Stimulated activated naive B cell treated with anti-CD40 and anti-IgM and Interleukin-4, amounts not matched to agents 10 μg/mL and 1 μg/mL and 100 μg/mL, for 72 hours (primary cell): ENCODE measurements at regions not wholly inside any gene's neighbourhood (a gene's known extent, or its start where the extent isn't known, plus 50 kb on each side); places are given as distances from the start of the nearest gene placed in this dataset.
"Not testable (repeated sequence)": the region's sequence is repeated elsewhere in the genome, so short reads cannot be mapped to it uniquely, and the experiment has no call there.

Experiments used
- ATAC-seq, 2 donors: fragments of 150-1000 bp; cut with Tn5 transposase; replicated peaks; 2 replicates each; pipeline ENCODE4 v1.10.0; 2021; ENCODE audit warnings: moderate library complexity in 1 of 2
- DNase-seq: peaks from one replicate; pipeline ENCODE4 v3.0.0; 2021
- H3K27ac Mint-ChIP-seq: one replicate; pipeline ENCODE4 v1.8.0; 2022; ENCODE audit warnings: mild to moderate bottlenecking, mixed read lengths
- H3K27me3 Mint-ChIP-seq, 2 donors: one replicate each; pipeline ENCODE4 v1.8.0; 2022; ENCODE audit warnings: mixed read lengths in 2 of 2
- H3K36me3 Mint-ChIP-seq, 2 donors: one replicate each; pipeline ENCODE4 v1.8.0; 2022; ENCODE audit warnings: mixed read lengths in 2 of 2, mild to moderate bottlenecking in 1 of 2
- H3K4me1 Mint-ChIP-seq, 2 donors: one replicate each; pipeline ENCODE4 v1.8.0; 2022; ENCODE audit warnings: mixed read lengths in 2 of 2, mild to moderate bottlenecking in 1 of 2
- H3K4me3 Mint-ChIP-seq, 2 donors: one replicate each; pipeline ENCODE4 v1.8.0; 2022; ENCODE audit warnings: mild to moderate bottlenecking in 2 of 2, mixed read lengths in 2 of 2, moderate library complexity in 1 of 2
- H3K9me3 Mint-ChIP-seq, 2 donors: one replicate each; pipeline ENCODE4 v1.8.0; 2022; ENCODE audit warnings: mixed read lengths in 2 of 2, mild to moderate bottlenecking in 1 of 2

GRCh38 chr3:102686792-102687191, 252.0 kb downstream of the ZPLD1 start:
- Mint-ChIP-seq H3K9me3 (no peaks in the 10 kb centered on the region), H3K27me3 (peaks cover 9 to 16% of the 10 kb centered on the region in 2 donors), H3K36me3 (no peaks in the 10 kb centered on the region), H3K4me1 (no peaks in the 10 kb centered on the region), H3K4me3 (no peak overlapping the region), H3K27ac (no peak overlapping the region)
- no peak for ATAC-seq
- DNase-seq: no peak

- Mint-ChIP-seq H3K4me1 (no peaks in the 10 kb centered on the region), H3K27me3 (peaks cover 12 to 20% of the 10 kb centered on the region in 2 donors), H3K9me3 (no peaks in the 10 kb centered on the region), H3K4me3 (no peak overlapping the region), H3K27ac (no peak overlapping the region), H3K36me3 (no peaks in the 10 kb centered on the region)
- DNase-seq: no peak
- no peak for ATAC-seq
Observed at GRCh38 chr3:102687851-102688555, 253.2 kb downstream of the ZPLD1 start.

GRCh38 chr3:102688556-102688930, 253.7 kb downstream of the ZPLD1 start:
- Mint-ChIP-seq H3K27ac (no peak overlapping the region), H3K9me3 (no peaks in the 10 kb centered on the region), H3K4me1 (no peaks in the 10 kb centered on the region), H3K36me3 (no peaks in the 10 kb centered on the region), H3K4me3 (no peak overlapping the region), H3K27me3 (peaks cover 12 to 20% of the 10 kb centered on the region in 2 donors)
- DNase-seq (no peak), ATAC-seq (no peak)

- H3K9me3 Mint-ChIP-seq: no peaks in the 10 kb centered on the region
- DNase-seq (no peak), ATAC-seq (no peak)
- H3K4me3 Mint-ChIP-seq: no peak overlapping the region
- H3K27ac Mint-ChIP-seq: no peak overlapping the region
- no peaks in the 10 kb centered on the region for H3K36me3 Mint-ChIP-seq
- peaks cover 10 to 14% of the 10 kb centered on the region in 2 donors for H3K27me3 Mint-ChIP-seq
- no peaks in the 10 kb centered on the region for H3K4me1 Mint-ChIP-seq
Observed at GRCh38 chr3:102691507-102691906, 256.7 kb downstream of the ZPLD1 start.

- DNase-seq (no peak), ATAC-seq (no peak)
- Mint-ChIP-seq H3K27me3 (peaks cover 0 to 3% of the 10 kb centered on the region in 2 donors), H3K9me3 (no peaks in the 10 kb centered on the region), H3K27ac (no peak overlapping the region), H3K36me3 (no peaks in the 10 kb centered on the region), H3K4me3 (no peak overlapping the region), H3K4me1 (no peaks in the 10 kb centered on the region)
Observed at GRCh38 chr3:102699104-102699818, 264.4 kb downstream of the ZPLD1 start.

GRCh38 chr3:102699819-102700140, 265.0 kb downstream of the ZPLD1 start:
- no peak for ATAC-seq

GRCh38 chr3:102712896-102713295, 278.1 kb downstream of the ZPLD1 start:
- Mint-ChIP-seq H3K4me3 (no peak overlapping the region), H3K27ac (no peak overlapping the region), H3K36me3 (no peaks in the 10 kb centered on the region), H3K27me3 (peaks cover 0 to 4% of the 10 kb centered on the region in 2 donors), H3K9me3 (no peaks in the 10 kb centered on the region), H3K4me1 (no peaks in the 10 kb centered on the region)
- DNase-seq: no peak
- ATAC-seq: no peak

More at GRCh38 chr3:102699819-102700140, 265.0 kb downstream of the ZPLD1 start:
- no peak overlapping the region for H3K4me3 Mint-ChIP-seq
- H3K4me1 Mint-ChIP-seq: no peaks in the 10 kb centered on the region
- no peaks in the 10 kb centered on the region for H3K36me3 Mint-ChIP-seq
- no peak overlapping the region for H3K27ac Mint-ChIP-seq
- no peaks in the 10 kb centered on the region for H3K27me3 Mint-ChIP-seq
- H3K9me3 Mint-ChIP-seq: no peaks in the 10 kb centered on the region
- DNase-seq: no peak

- Mint-ChIP-seq H3K27me3 (peaks cover 0 to 4% of the 10 kb centered on the region in 2 donors), H3K27ac (no peak overlapping the region), H3K4me3 (no peak overlapping the region), H3K9me3 (peaks cover 0 to 2% of the 10 kb centered on the region in 2 donors), H3K36me3 (no peaks in the 10 kb centered on the region), H3K4me1 (no peaks in the 10 kb centered on the region)
- ATAC-seq: no peak
- no peak for DNase-seq
Observed at GRCh38 chr3:102714567-102714966, 279.8 kb downstream of the ZPLD1 start.

GRCh38 chr3:102715030-102715697, 280.3 kb downstream of the ZPLD1 start:
- no peak overlapping the region for H3K27ac Mint-ChIP-seq
- no peak overlapping the region for H3K4me3 Mint-ChIP-seq
- DNase-seq (no peak), ATAC-seq (peak; percentile 60 to 82)
- H3K4me1 Mint-ChIP-seq: no peaks in the 10 kb centered on the region
- peaks cover 0 to 4% of the 10 kb centered on the region in 2 donors for H3K27me3 Mint-ChIP-seq
- no peaks in the 10 kb centered on the region for H3K36me3 Mint-ChIP-seq
- H3K9me3 Mint-ChIP-seq: peaks cover 0 to 2% of the 10 kb centered on the region in 2 donors

- Mint-ChIP-seq H3K27me3 (no peaks in the 10 kb centered on the region), H3K36me3 (no peaks in the 10 kb centered on the region), H3K27ac (no peak overlapping the region), H3K9me3 (peaks cover 0 to 2% of the 10 kb centered on the region in 2 donors), H3K4me3 (no peak overlapping the region), H3K4me1 (no peaks in the 10 kb centered on the region)
- DNase-seq (no peak), ATAC-seq (no peak)
Observed at GRCh38 chr3:102718651-102719050, 283.8 kb downstream of the ZPLD1 start.

GRCh38 chr3:102722317-102722716, 287.5 kb downstream of the ZPLD1 start:
- ATAC-seq: no peak

GRCh38 chr3:102727340-102727739, 292.5 kb downstream of the ZPLD1 start:
- no peaks in the 10 kb centered on the region for H3K36me3 Mint-ChIP-seq
- H3K4me1 Mint-ChIP-seq: no peaks in the 10 kb centered on the region
- H3K27ac Mint-ChIP-seq: no peak overlapping the region
- ATAC-seq (no peak), DNase-seq (no peak)
- H3K27me3 Mint-ChIP-seq: no peaks in the 10 kb centered on the region
- no peak overlapping the region for H3K4me3 Mint-ChIP-seq
- peaks cover 0 to 3% of the 10 kb centered on the region in 2 donors for H3K9me3 Mint-ChIP-seq

More at GRCh38 chr3:102722317-102722716, 287.5 kb downstream of the ZPLD1 start:
- no peak overlapping the region for H3K27ac Mint-ChIP-seq
- H3K9me3 Mint-ChIP-seq: peaks cover 0 to 3% of the 10 kb centered on the region in 2 donors
- H3K4me1 Mint-ChIP-seq: no peaks in the 10 kb centered on the region
- no peaks in the 10 kb centered on the region for H3K36me3 Mint-ChIP-seq
- no peak for DNase-seq
- H3K4me3 Mint-ChIP-seq: no peak overlapping the region
- H3K27me3 Mint-ChIP-seq: no peaks in the 10 kb centered on the region

GRCh38 chr3:102732581-102732980, 297.8 kb downstream of the ZPLD1 start:
- H3K36me3 Mint-ChIP-seq, H3K4me1 Mint-ChIP-seq, H3K27me3 Mint-ChIP-seq, H3K4me3 Mint-ChIP-seq, DNase-seq, ATAC-seq, H3K27ac Mint-ChIP-seq, H3K9me3 Mint-ChIP-seq: not testable (repeated sequence)

GRCh38 chr3:102733791-102734563, 299.2 kb downstream of the ZPLD1 start:
- H3K4me1 Mint-ChIP-seq: no peaks in the 10 kb centered on the region

More at GRCh38 chr3:102733791-102734563, 299.2 kb downstream of the ZPLD1 start:
- no peak for DNase-seq
- Mint-ChIP-seq H3K36me3 (no peaks in the 10 kb centered on the region), H3K27ac (no peak overlapping the region), H3K9me3 (peaks cover 0 to 1% of the 10 kb centered on the region in 2 donors), H3K27me3 (no peaks in the 10 kb centered on the region), H3K4me3 (no peak overlapping the region)
- no peak for ATAC-seq
